GM21723 (cell line): ENCODE measurements at regions not wholly inside any gene's neighbourhood (a gene's known extent, or its start where the extent isn't known, plus 50 kb on each side); places are given as distances from the start of the nearest gene placed in this dataset.
A peak's percentile ranks its signal among the peaks of the same experiment; 100 is the strongest.

Experiments used
- ATAC-seq: cut with Tn5 transposase; IDR thresholded peaks from one replicate; pipeline ENCODE4 v1.9.1; 2021; ENCODE audit warnings: mild to moderate bottlenecking, moderate library complexity; ENCODE audit not compliant: unreplicated experiment

DNA sequence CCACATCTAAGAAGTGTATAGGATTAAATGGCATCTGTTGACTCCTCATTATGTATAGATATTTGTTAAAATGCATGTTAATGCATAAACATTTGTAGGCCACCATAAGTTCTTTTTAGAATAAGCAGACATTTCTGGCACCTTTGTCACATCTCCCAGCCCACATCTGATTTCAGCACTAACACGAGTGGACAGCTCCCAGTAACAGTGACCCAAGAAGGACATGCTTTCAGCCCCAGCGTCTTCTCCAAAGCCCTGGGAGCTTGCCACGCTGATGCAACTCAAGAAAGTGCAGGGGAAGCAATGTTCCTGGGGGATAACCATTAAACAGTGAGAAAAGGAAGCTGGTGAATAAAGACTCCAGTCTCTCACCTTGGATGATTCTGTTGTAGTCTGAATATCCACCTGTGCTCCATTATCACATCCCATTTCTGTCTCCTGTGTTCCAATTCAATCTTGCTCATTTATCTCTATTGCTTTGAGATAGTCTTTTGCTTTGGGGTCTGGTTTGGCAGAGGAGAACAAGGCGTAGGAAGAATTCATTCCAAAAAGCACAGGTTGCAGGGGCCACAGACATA is 182.6 kb upstream of the THSD7B start:
- ATAC-seq: no peak

DNA sequence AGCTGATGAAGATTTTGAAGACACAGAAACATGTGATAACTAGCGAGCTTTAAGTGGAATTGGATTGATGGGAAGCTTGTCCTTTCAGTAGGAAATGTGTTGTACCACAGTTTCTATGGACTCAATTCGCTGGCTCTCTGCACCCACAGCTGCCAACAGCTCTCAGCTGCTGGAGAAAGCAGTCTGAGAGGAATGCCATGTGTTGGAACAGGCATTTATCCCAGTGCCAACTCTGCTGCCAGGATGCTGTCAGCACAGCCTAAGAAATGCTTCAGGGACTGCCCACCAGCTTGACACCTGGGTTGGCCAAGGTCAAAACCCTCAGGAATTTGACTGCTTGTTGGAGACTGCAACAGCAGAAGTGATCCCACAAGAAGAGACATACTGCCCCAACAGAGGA is 193.0 kb upstream of the THSD7B start:
- ATAC-seq: no peak

DNA sequence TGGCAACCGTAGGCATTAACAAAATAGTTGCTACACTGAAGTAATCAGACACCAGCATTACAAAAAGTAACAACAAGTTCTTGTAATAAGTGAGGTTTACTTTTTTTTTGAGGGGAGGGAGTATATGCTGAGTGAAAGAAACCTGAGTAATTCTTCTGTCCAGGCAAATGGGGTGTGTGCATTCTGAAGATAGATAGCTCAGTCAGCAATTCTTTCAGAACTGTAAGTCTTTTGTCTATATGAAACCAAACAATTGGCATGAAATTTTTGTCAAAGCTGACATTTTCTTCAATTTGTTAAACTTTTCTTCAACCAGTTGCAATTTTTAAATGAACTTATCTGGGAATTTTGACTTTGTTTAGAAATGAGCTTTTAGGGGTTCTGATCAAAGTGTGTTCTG is 208.1 kb upstream of the THSD7B start:
- no peak for ATAC-seq

DNA sequence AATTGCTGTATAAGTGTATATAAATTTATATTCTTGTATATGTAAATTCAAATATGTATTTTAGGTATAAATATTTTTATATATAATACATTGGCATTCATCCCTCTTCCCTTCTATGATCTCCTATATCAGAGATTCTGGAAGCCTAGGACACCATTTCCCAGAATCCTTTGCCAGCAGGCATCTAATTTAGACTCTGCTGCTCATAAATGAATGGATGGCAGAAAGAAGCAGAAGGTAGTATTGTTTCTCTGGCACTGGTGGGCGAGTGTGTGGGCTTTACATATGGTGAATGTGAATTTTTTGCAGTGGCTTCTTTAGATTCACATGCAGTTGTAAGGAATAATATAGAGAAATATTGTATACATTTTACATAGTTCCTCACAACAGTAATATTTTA is 215.2 kb upstream of the THSD7B start:
- ATAC-seq: no peak

DNA sequence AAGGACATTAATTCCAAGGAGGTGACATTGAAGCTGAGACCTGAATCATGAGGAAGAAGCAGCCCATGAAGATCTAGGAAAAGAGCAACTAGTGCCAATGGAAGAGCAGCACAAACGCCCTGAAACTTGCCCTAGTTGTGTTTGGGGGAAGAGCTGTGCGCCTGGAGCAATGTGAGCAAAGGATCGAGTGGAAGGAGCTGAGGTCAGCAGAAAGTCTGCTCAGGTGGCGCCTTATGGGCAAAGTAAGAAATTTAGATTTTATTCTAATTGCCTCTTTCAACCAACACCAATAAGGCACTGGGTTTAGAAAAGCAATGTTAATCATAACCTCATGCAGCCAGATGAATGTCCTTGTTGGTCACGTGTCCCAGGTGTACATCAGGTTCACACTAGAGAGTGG is 226.0 kb upstream of the THSD7B start:
- ATAC-seq: no peak

DNA sequence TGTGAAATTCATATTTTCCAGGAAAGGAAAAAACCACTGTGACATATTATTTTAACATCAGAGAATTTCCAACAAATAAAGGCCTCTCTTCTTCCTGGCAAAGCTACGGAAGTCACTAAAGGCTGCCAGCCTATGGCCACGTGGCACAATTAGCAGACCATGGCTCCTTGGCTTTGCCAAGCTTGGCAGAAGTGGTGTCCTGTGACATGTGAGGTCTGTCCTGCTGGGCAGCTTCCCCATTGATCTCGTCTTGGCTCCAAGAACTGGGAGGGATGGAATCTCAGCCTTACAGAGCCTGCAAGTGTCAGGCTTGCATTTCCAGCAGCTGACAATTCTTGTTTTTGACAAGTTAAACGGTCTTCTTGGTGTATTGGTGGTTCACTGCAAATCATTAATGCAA is 226.9 kb upstream of the THSD7B start:
- no peak for ATAC-seq

DNA sequence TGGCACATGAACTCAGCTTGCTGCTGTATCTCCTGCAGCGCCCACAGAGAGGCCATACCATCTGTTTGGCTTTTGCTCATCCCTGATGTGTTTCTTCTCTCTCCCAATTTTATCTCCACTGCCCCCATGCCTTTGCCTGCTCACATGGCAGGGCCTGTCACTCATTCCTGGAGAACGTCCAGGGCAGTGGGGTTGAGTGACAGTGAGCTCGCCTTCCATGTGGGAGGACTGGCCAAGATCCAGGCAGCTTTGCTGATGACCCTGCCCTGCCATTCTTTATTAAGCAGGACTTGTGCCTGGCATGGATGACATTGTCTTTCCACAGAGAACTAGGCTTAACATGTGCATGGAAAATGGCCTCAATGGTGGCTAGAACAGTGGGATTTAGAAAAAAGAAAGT is 230.5 kb upstream of the THSD7B start:
- ATAC-seq: no peak

DNA sequence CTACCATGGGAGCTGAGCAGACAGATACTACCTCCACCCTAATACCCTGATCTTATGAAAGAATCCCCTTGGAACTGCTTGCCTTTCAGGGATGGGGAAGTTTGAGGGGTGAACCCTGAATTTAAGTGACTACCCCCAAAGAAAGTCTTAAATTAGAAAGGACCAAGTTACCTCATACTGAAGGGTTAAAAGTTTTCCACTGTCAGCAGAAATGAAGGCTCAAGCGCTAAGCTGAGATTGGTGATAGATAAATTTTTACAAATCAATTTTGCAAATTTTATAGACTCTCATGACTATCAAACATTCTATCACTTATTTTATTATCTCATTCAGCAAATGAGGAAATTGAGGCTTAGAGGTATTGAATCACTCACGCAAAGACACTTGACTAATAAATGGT is 233.2 kb upstream of the THSD7B start:
- ATAC-seq: no peak

DNA sequence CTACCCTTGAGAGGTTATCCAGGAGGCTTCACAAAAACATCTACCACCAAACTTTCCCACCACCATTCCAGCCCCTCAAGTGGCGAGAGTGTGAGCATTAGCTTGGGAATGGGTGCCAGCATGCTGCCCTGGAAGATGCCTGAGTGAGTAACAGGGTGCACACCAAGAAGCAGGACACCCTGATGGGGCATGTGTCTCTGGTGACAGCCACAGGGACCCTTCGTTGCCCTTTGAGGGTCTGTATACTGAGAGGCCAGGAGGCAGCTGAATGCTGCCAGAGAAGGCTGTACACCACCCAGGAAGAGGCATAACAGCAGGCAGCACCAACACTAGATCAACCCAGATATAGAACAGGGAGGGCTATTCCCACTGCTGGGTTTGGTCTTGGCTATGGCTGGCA is 233.6 kb upstream of the THSD7B start:
- ATAC-seq: no peak

DNA sequence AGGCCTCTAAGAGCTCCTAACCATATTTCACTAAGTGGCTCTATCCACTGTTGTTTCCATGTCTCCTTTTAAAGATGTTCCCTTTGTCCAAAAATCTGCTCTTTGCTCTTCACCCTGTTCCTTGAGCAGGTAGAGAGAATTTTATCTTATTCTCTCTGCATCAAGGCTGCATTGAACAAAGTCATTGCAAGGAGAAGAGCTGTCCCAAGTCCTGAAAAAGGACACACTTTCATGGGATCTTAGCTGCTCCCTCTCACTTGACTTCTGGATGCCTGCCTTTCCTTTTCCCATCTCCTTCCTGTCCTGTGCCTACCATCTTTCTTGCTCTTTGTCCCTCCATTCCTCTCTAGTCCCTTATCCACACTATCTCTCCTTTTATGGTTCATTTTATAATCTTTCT is 235.2 kb upstream of the THSD7B start:
- ATAC-seq: no peak

DNA sequence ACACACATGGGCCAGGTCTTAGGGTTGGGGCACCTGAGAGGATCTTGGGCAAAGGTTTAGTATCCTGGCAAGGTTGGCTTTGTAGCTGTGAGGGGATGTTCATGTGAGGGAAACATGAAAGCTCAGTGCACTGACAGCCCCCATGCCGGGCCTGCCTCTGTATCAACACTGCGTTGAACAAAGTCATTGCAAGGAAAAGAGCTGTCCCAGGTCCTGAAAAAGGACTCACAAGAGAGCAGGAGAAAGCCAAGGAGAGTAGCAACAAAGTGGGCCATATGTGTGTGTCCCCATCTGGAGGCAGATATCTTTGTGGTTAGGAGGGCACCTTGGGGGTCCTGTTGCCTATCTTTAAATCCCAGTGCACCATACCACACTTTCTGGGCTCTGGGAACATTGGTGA is 237.8 kb upstream of the THSD7B start:
- no peak for ATAC-seq

DNA sequence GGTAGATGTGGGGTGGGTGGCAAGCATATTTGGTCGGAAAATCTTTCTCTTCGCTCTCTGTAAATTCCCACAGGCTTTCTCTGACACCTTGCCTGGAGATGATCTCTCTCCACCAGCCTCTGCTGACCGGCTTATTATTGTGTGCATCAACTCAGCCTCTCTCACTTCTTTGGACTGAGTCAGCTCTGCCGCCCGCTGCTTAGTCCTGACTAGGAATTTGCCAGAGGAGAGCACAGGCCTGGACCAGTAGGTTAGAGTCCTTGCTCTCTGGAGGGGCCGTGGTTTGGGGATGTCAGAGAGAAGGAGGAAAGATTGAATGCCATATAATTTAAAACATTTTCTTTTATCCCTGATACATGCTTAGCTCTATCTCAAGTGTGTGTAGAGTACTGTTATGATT is 242.6 kb upstream of the THSD7B start:
- no peak for ATAC-seq

DNA sequence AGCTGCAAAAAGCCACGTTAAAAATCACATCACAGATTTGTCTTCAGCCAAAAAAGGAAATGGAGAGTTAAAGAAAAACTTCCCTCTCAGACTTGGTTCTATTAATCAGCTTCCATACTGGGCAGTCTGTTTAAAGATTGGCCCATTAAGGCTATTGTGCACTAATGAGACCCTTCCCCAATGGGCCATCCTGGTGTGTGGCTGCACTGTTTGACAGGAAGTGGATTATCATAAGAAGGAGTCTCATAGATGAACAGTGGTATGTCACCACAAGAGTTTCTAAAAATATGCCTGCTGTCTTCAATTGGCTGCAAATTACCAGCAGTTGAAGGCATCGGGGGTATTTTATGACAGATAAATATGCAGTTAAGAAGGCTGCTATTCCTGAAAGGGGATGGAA is 247.6 kb upstream of the THSD7B start:
- no peak for ATAC-seq

DNA sequence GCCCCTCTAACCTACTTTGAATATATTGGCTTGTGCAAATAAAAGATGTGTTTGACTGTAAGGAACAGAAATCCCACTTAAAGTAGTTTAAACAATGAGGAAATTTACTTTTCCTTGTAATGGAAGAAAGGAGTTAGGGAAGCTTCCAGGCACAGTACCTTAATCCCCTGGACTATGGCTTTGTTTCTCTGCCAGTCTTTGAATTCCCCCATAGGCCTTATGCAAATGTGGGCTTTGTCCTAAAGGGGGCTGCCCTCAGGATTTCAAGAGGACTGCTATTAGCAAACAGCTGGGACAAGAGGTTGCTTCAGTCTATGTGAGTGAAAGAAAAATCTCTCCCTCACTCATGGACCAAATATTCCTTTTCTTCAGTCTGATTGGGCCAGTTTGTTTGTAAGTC is 255.1 kb upstream of the THSD7B start:
- ATAC-seq: no peak

DNA sequence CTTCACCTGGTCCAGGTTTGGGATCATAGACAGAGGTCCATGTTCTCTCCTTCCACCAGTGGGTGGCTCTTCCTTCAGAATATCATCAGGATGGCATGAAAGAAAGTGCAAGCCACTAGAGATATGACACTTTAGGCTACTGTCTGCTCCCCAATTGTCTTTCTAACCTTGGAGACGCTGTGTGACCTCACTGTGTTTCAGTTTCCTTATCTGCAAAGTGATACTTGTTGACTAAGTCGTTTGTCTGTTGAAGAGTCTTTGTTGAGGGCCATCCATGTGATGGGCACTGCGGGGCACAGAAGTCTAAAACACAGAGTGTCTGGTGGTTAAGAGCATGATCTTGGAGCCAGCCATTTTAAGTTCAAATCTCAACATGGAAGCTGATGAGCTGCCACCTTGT is 259.9 kb upstream of the THSD7B start:
- no peak for ATAC-seq

DNA sequence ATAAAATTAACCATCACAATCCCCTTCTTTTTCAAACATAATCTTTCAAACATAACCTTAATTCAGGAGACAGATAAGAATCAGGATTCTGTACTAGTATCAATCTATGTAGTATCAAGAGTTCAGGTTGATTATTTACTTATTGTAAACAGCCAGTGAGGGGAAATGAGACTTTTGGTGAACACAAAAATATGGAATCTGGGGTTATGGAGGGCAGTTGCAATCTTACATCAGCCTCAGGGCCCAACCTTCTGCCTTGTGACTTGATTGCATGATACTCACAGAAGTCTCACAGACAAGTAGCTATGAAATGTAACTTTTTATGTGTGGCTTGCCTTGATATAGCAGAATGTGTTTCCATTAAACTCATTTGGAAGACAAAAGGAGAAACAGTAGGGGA is 262.7 kb upstream of the THSD7B start:
- ATAC-seq: no peak

DNA sequence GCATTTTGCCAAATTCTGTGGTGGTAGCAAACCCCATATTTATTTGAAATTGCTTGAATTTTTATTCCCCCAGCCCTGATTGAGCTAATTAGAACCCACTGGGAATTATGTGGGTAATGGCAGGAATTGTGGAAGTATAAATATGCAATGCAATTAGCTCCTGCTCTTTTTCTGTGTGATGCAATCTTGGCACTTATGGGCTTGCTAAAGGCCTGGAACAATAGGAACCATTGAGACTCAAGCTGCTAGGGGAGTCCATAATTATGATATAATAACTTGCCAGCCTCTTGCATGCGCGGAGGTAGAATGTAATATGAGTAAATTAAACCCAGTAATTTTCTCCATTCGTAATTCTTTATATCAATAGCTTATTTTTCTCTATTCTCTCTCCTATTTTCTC is 267.6 kb upstream of the THSD7B start:
- no peak for ATAC-seq

DNA sequence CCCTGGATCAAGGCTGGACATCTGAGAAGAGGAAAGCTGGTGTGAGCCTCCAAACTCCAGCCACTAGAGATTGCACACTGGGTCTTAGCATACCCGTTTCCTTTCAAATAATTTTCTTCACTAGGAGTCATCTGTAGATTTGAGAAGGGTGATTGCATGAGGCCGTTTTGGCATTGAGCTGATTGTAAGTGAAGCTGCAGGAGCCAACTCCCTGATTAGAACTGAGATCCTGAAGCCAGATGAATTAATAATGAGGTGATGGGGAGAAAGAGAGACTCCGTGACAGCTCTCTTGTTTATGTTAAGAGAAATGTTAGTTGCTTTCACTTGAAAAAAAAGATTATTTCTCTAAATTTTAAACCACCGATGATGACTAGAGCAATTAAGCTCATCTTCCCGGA is 268.4 kb upstream of the THSD7B start:
- no peak for ATAC-seq

DNA sequence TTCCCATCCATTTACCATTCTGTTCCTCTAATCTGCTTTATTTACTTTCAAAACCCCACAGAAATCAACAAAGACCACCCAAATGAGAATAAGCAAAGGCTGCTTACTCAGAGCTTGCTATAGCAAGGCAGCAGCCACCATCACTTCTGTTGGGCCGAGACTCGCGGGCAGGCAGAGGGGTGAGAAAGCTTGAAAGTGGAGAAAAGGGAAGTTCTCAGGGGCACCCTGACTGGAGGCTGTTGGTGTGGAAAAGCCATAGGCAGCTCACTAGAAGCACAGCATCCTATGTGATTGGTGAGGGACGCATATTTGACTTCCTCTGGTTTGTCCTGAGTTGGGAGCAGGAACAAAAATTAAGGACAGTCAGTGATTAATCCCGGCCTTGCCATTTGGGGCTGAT is 269.7 kb upstream of the THSD7B start:
- peak; percentile 51 for ATAC-seq

DNA sequence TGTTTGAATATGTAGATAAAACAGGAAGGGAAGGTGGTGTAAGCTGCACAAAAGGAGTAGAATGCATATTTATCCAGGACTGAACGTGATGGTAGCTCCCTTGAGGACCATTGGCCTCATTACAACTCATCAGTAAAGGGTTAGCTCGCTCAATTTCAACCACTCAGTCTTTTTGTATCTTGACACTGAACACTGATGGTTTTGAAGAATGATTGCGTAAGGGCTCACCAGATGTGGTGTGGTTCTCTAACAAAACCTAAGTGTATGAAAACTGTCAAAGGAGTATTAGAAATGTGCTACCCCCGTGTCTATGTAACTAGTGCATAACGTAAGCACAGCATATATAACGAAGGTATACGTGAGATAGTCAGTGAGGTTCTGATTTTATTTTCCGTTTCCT is 272.4 kb upstream of the THSD7B start:
- ATAC-seq: no peak

DNA sequence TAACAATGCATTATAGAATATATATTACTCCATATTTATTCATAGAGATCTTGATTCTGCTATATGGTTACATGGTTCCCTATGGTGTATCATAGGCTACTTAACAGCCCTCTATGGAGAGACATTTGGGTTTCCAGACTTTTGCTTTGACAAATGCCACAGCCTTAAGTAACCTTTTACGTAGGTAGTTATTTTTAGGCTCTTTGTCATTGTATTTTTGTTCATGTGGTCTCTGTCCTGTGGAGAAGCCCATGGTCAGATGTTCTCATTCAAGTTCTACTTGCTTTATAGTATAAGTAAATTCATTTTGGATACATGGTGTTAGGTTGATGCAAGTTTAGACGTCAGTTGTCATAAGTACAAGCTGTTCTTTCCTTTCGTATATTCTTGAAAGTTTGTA is 275.2 kb upstream of the THSD7B start:
- no peak for ATAC-seq

DNA sequence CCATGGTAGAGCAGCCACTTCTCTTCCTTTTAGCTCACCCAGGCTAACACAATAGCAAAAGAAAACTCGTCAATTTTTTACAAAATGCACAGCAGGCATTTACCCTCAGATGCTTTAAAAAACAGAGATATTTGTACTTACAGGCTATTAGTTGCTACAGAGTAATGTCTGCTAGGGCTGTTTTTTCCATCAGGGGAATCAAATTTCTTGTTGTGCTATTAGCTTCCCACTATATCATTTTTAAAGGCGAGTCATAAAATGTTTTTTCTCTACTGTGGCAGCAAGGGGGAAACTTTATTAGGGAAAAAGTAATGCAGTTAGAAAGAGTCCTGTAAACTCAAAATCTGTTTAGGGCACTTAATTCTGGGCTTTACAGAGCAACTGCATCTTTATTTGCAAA is 277.9 kb upstream of the THSD7B start:
- no peak for ATAC-seq

DNA sequence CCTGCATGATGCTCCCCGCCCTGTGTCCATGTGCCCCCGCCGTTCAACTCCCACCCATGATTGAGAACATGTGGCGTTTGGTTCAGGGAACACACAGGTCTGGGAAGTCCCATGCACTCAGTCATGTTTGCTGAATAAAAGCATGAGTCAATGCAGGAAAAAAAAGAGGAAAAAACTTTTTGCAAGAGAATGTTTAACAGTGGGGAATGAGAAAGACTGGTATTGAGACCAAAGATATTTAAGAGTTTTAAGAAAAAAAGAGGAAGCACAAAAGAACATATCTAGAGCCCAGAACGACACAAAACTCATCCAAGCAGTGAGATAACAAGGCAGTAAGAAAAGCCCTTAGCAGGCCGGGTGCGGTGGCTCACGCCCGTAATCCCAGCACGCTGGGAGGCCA is 279.2 kb upstream of the THSD7B start:
- peak; percentile 70 for ATAC-seq

DNA sequence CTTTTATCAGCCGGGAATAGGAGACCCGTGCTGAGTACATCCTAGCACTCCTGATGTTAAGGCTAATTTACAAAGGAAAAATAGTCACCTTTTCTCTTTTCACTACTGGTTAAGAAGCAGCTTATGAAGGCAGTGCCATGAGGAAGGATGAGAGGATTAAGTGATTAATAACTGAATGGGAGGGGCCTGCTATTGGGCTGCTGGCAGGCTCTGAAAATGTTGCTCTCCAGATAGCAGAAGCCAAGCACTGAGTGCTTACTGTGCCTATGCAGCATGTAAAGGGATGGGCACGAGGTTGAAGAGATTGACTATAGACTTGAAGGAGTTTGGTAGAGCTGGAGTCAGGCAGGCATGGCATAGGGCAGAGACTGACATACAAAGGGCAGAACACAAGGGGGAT is 282.4 kb upstream of the THSD7B start:
- ATAC-seq: no peak
